Erythroblast (primary cell): ENCODE measurements at regions not wholly inside any gene's neighbourhood (a gene's known extent, or its start where the extent isn't known, plus 50 kb on each side); places are given as distances from the start of the nearest gene placed in this dataset.

Experiments
- GATA1 ChIP-seq: IDR thresholded peaks from 2 replicates; pipeline ENCODE4 v1.6.1; 2011; ENCODE audit warnings: low read depth, mild to moderate bottlenecking, control low read depth, low read length, moderate library complexity
- POLR2A ChIP-seq: IDR thresholded peaks from 2 replicates; pipeline ENCODE4 v1.6.1; 2011; ENCODE audit warnings: mild to moderate bottlenecking, low read length

- TF ChIP-seq POLR2A (no peak), GATA1 (no peak)
Measured at GRCh38 chr2:16068552-16068940, 128.2 kb downstream of the MYCN start.
